Muscle of leg (tissue), 3 donors: ENCODE measurements at regions not wholly inside any gene's neighbourhood (a gene's known extent, or its start where the extent isn't known, plus 50 kb on each side); places are given as distances from the start of the nearest gene placed in this dataset.

ENCODE experiments used
- DNase-seq: peaks from one replicate; pipeline ENCODE4 v3.0.0; 2013
- H3K27ac ChIP-seq: one replicate; pipeline ENCODE4 v1.5.1; 2013; ENCODE audit warnings: mild to moderate bottlenecking, low read length, control low read depth
- H3K27me3 ChIP-seq: one replicate; pipeline ENCODE4 v1.6.1; 2013; ENCODE audit warnings: low read length; ENCODE audit not compliant: control insufficient read depth, insufficient read depth
- H3K36me3 ChIP-seq: one replicate; pipeline ENCODE4 v1.6.1; 2013; ENCODE audit warnings: low read length; ENCODE audit not compliant: control insufficient read depth, insufficient read depth
- H3K4me1 ChIP-seq: one replicate; pipeline ENCODE4 v1.6.1; 2013; ENCODE audit warnings: low read length; ENCODE audit not compliant: control insufficient read depth, insufficient read depth
- H3K4me3 ChIP-seq: one replicate; pipeline ENCODE4 v1.5.1; 2013; ENCODE audit warnings: low read length, control low read depth
- H3K9me3 ChIP-seq: replicated peaks from 2 replicates; pipeline ENCODE4 v1.6.1; 2013; ENCODE audit warnings: low read depth, low read length; ENCODE audit not compliant: control insufficient read depth
- WGBS: methylation state at CpG from one replicate; pipeline ENCODE4 v1.1.5; 2013; ENCODE audit warnings: missing lambda C conversion rate; ENCODE audit not compliant: insufficient coverage; 5-methylcytosine and 5-hydroxymethylcytosine counted together

DNA sequence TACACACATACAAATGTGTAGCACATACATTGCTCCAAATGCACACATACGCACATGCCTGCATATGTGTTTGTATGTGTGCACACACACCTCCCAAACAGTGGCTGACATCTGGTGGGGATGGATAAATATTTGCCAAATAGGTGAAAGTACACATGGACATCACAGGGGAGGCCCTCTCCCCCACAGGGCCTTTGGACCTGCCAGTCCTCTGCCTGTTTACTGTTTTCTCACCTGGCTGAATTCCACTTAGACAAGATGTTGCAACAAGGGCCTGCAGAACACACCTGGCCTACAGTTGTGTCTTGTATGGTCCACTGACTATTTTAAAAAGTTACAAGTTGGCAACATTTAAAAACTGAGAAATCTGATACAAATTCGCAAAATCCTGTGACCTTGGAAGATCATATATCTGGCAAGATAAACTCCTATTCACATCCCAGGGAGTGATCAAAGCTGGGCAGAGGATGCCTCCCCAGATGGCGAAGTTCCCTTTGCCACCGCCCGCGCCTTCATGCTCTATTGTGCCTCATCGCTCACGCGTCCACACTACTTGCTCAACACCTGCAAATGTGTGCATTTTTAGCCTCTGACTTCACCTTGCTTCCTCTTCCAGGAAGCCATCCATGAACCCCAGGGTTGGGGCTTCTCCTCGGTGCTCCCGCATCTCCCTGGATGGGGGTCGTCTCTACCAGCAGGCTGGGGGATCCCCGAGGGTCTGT, 118.4 kb upstream of the FZD10 start:
- no peak for DNase-seq
- H3K27me3 ChIP-seq: peaks cover 31% of the 10 kb centered on the region
- H3K27ac ChIP-seq: no peak overlapping the region
- H3K36me3 ChIP-seq: no peaks in the 10 kb centered on the region
- H3K9me3 ChIP-seq: no peaks in the 10 kb centered on the region
- no peak overlapping the region for H3K4me3 ChIP-seq
- 76% methylated on average over 8 of the region's 13 CpGs for WGBS
- H3K4me1 ChIP-seq: peaks cover 10% of the 10 kb centered on the region

- peak; percentile 56 for DNase-seq
- Histone ChIP-seq H3K27me3 (peaks cover 33% of the 10 kb centered on the region), H3K27ac (no peak overlapping the region), H3K36me3 (no peaks in the 10 kb centered on the region), H3K4me1 (peaks cover 10% of the 10 kb centered on the region), H3K9me3 (no peaks in the 10 kb centered on the region), H3K4me3 (no peak overlapping the region)
- WGBS: 12% methylated on average over 15 of the region's 22 CpGs
Observed at GRCh38 chr12:130044991-130045621, 117.2 kb upstream of the FZD10 start.

GRCh38 chr12:130049666-130050065, 112.6 kb upstream of the FZD10 start:
- H3K36me3 ChIP-seq: no peaks in the 10 kb centered on the region
- no peaks in the 10 kb centered on the region for H3K9me3 ChIP-seq
- DNase-seq: no peak
- WGBS: 55% methylated on average over 8 of the region's 12 CpGs
- peaks cover 29% of the 10 kb centered on the region for H3K27me3 ChIP-seq
- H3K27ac ChIP-seq: no peak overlapping the region
- H3K4me1 ChIP-seq: peaks cover 15% of the 10 kb centered on the region
- no peak overlapping the region for H3K4me3 ChIP-seq

GRCh38 chr12:130051900-130052299, 110.4 kb upstream of the FZD10 start:
- 58% methylated on average over 7 of the region's 10 CpGs for WGBS
- Histone ChIP-seq H3K4me3 (no peak overlapping the region), H3K9me3 (no peaks in the 10 kb centered on the region), H3K27me3 (peaks cover 11% of the 10 kb centered on the region), H3K36me3 (no peaks in the 10 kb centered on the region), H3K27ac (no peak overlapping the region), H3K4me1 (peaks cover 9% of the 10 kb centered on the region)
- DNase-seq: no peak

- Histone ChIP-seq H3K4me3 (no peak overlapping the region), H3K27me3 (peaks cover 11% of the 10 kb centered on the region), H3K36me3 (no peaks in the 10 kb centered on the region), H3K9me3 (no peaks in the 10 kb centered on the region), H3K27ac (no peak overlapping the region), H3K4me1 (peaks cover 9% of the 10 kb centered on the region)
- peak; percentile 64 for DNase-seq
- WGBS: 22% methylated on average over 6 of the region's 10 CpGs
Observed at GRCh38 chr12:130053651-130054069, 108.6 kb upstream of the FZD10 start.

DNA sequence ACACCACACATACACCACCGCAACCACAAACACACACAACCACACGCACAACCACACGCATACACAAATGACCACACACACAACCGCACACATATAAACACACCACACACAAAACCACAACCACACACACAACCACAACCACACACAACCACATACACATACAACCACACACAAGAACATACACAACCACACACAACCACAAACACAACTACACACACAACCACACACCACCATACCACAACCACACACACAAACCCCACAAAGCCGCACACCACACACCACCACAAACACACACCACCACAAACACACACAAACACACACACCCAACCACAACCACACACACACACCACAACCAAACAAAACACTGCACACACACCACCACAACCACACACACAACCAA, 107.5 kb upstream of the FZD10 start:
- H3K27me3 ChIP-seq: peaks cover 9% of the 10 kb centered on the region
- DNase-seq: no peak
- H3K36me3 ChIP-seq: no peaks in the 10 kb centered on the region
- no peak overlapping the region for H3K27ac ChIP-seq
- no peaks in the 10 kb centered on the region for H3K9me3 ChIP-seq
- peaks cover 11% of the 10 kb centered on the region for H3K4me1 ChIP-seq
- 98% methylated on average over 5 of the region's 5 CpGs for WGBS
- no peak overlapping the region for H3K4me3 ChIP-seq

DNA sequence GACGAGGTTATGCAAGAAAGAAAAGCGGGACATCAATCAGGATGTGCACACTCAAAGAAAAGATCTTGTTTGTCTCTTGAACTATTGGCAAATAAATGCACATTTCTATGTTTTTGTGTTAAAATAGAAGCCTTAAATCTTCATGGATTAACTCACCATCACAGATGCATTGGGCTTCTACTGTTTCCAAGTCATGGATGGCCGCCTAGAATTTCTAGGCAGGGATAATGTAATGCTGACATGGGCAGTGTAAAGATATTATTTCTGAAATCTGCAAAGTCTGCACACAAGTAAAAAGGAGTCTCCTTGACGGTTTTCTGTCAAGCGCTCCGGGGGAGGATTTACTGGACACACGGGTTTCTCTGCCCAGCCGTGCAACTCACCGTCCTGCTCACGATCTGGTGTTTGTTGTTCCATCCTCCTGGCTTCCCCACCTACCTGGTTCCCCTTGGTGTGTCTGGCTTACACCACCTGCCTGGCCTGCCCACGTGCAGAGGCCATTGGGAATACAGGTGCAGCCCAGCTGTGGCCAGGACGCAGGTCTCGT, 103.3 kb upstream of the FZD10 start:
- peak; percentile 61 for DNase-seq
- H3K27ac ChIP-seq: no peak overlapping the region
- H3K27me3 ChIP-seq: no peaks in the 10 kb centered on the region
- no peaks in the 10 kb centered on the region for H3K9me3 ChIP-seq
- WGBS: 35% methylated on average over 8 of the region's 13 CpGs
- no peaks in the 10 kb centered on the region for H3K36me3 ChIP-seq
- peaks cover 4% of the 10 kb centered on the region for H3K4me1 ChIP-seq
- H3K4me3 ChIP-seq: no peak overlapping the region

DNA sequence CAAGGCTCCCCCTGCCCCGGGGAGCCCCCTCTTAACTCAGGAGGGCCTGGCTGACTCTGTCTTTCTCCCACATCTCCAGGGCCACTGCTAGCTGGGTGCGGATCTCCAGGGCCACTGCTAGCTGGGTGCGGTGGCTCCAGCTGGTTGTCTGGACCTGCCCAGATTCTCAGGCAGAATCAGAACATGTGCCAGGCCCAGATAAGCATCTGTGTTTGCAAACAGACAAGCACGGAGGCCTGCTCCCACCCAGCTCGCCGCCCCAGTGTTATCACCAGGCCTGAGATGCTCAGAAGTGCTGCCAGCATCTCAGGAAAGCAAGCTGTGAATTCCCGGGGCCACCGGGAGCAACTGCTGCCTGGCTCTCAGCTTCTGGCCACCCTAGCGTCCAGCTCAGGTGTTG, 98.4 kb upstream of the FZD10 start:
- no peaks in the 10 kb centered on the region for H3K27me3 ChIP-seq
- no peaks in the 10 kb centered on the region for H3K9me3 ChIP-seq
- 78% methylated on average over 9 of the region's 9 CpGs for WGBS
- H3K27ac ChIP-seq: no peak overlapping the region
- no peaks in the 10 kb centered on the region for H3K36me3 ChIP-seq
- H3K4me3 ChIP-seq: no peak overlapping the region
- peaks cover 2% of the 10 kb centered on the region for H3K4me1 ChIP-seq
- DNase-seq: no peak

GRCh38 chr12:130064999-130065398, 97.3 kb upstream of the FZD10 start:
- 69% methylated on average over 3 of the region's 4 CpGs for WGBS
- no peak for DNase-seq
- H3K9me3 ChIP-seq: no peaks in the 10 kb centered on the region
- H3K27ac ChIP-seq: no peak overlapping the region
- H3K4me1 ChIP-seq: no peaks in the 10 kb centered on the region
- H3K36me3 ChIP-seq: no peaks in the 10 kb centered on the region
- no peak overlapping the region for H3K4me3 ChIP-seq
- no peaks in the 10 kb centered on the region for H3K27me3 ChIP-seq

GRCh38 chr12:130066742-130067141, 95.5 kb upstream of the FZD10 start:
- peaks cover 6% of the 10 kb centered on the region for H3K4me1 ChIP-seq
- no peak overlapping the region for H3K4me3 ChIP-seq
- H3K36me3 ChIP-seq: no peaks in the 10 kb centered on the region
- no peaks in the 10 kb centered on the region for H3K27me3 ChIP-seq
- H3K27ac ChIP-seq: no peak overlapping the region
- 82% methylated on average over 4 of the region's 5 CpGs for WGBS
- no peak for DNase-seq
- no peaks in the 10 kb centered on the region for H3K9me3 ChIP-seq
